Gastroesophageal sphincter (tissue), 4 donors: ENCODE measurements at regions not wholly inside any gene's neighbourhood (a gene's known extent, or its start where the extent isn't known, plus 50 kb on each side); places are given as distances from the start of the nearest gene placed in this dataset.

Source experiments
- ATAC-seq: fragments of 150-250 bp; one replicate; pipeline ENCODE4 v1.9.1; 2016; ENCODE audit warnings: mild to moderate bottlenecking, moderate library complexity
- H3K27ac ChIP-seq, 4 donors: fragments of 200-600 bp; sonication (generic) in 3 of 4; 1 replicate in 3 of 4; 2 replicates in 1 of 4; pipeline ENCODE4 v1.5.1; 2016 to 2019
- H3K27me3 ChIP-seq: fragments of 200-600 bp; sonication (generic); one replicate; pipeline ENCODE4 v1.5.1; 2019
- H3K36me3 ChIP-seq, 2 donors: fragments of 200-600 bp; sonication (generic); one replicate each; pipeline ENCODE4 v1.5.1; 2019; ENCODE audit warnings: control low read depth in 1 of 2
- H3K4me1 ChIP-seq, 3 donors: fragments of 200-600 bp; sonication (generic); 1 replicate in 2 of 3; 2 replicates in 1 of 3; pipeline ENCODE4 v1.5.1; 2016 to 2019; ENCODE audit warnings: control low read depth in 2 of 3
- H3K4me3 ChIP-seq, 2 donors: fragments of 200-600 bp; sonication (generic); one replicate each; pipeline ENCODE4 v1.5.1; 2019; ENCODE audit warnings: mild to moderate bottlenecking in 1 of 2, moderate library complexity in 1 of 2
- H3K9me3 ChIP-seq, 3 donors: fragments of 200-600 bp; sonication (generic); one replicate each; pipeline ENCODE4 v1.5.1; 2017 to 2019; ENCODE audit warnings: control low read depth in 2 of 3
- CTCF ChIP-seq, 4 experiments: fragments of 200-600 bp in 2 of 4; fragments of 450-650 bp in 2 of 4; sonication (generic) in 1 of 4; IDR thresholded peaks; one replicate each; pipeline ENCODE4 v1.5.1; 2017 to 2019; ENCODE audit warnings: antibody characterized with exemption in 4 of 4, mild to moderate bottlenecking in 2 of 4, moderate library complexity in 2 of 4
- EP300 ChIP-seq: sonication (generic); formaldehyde crosslinking; IDR thresholded peaks from one replicate; pipeline ENCODE4 v1.6.1; 2017; ENCODE audit warnings: antibody characterized with exemption, mild to moderate bottlenecking
- POLR2A ChIP-seq, 2 donors: fragments of 450-650 bp; IDR thresholded peaks; one replicate each; pipeline ENCODE4 v1.6.1; 2017; ENCODE audit warnings: antibody characterized with exemption in 2 of 2, mild to moderate bottlenecking in 2 of 2, moderate library complexity in 1 of 2
- POLR2AphosphoS5 ChIP-seq: sonication (generic); formaldehyde crosslinking; IDR thresholded peaks from one replicate; pipeline ENCODE4 v1.6.1; 2017; ENCODE audit warnings: antibody characterized with exemption
- WGBS, 2 donors: methylation state at CpG; one replicate each; pipeline ENCODE4 v1.1.5; 2018; ENCODE audit warnings: low coverage in 1 of 2; 5-methylcytosine and 5-hydroxymethylcytosine counted together

GRCh38 chr7:79622781-79623180 lies 169.3 kb upstream of the MAGI2 start:
- WGBS, 2 donors: 77 to 83% methylated on average over 1 of the region's 1 CpG
- no peak overlapping the region for H3K27ac ChIP-seq
- H3K27me3 ChIP-seq: no peaks in the 10 kb centered on the region
- H3K36me3 ChIP-seq: no peaks in the 10 kb centered on the region
- ATAC-seq: no peak
- H3K9me3 ChIP-seq: no peaks in the 10 kb centered on the region
- TF ChIP-seq POLR2A (IDR thresholded peaks at IDR 0.05) (no peak), EP300 (no peak), CTCF (IDR thresholded peaks at IDR 0.05) (no peak), POLR2AphosphoS5 (no peak)
- no peaks in the 10 kb centered on the region for H3K4me1 ChIP-seq
- H3K4me3 ChIP-seq: no peak overlapping the region

GRCh38 chr7:79620291-79620690 lies 166.8 kb upstream of the MAGI2 start:
- WGBS, 2 donors: 31% methylated on average over 1 of the region's 1 CpG; no CpG with 5 or more reads in 1 of the 2 donors
- TF ChIP-seq EP300 (no peak), CTCF (IDR thresholded peaks at IDR 0.05) (no peak), POLR2AphosphoS5 (no peak), POLR2A (IDR thresholded peaks at IDR 0.05) (no peak)
- Histone ChIP-seq H3K36me3 (no peaks in the 10 kb centered on the region), H3K9me3 (peaks cover 0 to 6% (median 0%) of the 10 kb centered on the region in 3 donors), H3K4me3 (no peak overlapping the region), H3K27ac (no peak overlapping the region), H3K27me3 (no peaks in the 10 kb centered on the region), H3K4me1 (no peaks in the 10 kb centered on the region)
- no peak for ATAC-seq

GRCh38 chr7:79619216-79619615 lies 165.7 kb upstream of the MAGI2 start:
- H3K27ac ChIP-seq: no peak overlapping the region
- ATAC-seq: no peak

GRCh38 chr7:79615871-79616640 lies 162.6 kb upstream of the MAGI2 start:
- no peak overlapping the region for H3K27ac ChIP-seq
- peaks cover 0 to 6% (median 0%) of the 10 kb centered on the region in 3 donors for H3K9me3 ChIP-seq
- 86 to 98% methylated on average over 5 to 6 of the region's 10 CpGs for WGBS, 2 donors
- no peaks in the 10 kb centered on the region for H3K27me3 ChIP-seq
- no peak overlapping the region for H3K4me3 ChIP-seq
- TF ChIP-seq POLR2A (IDR thresholded peaks at IDR 0.05): no peak
- TF ChIP-seq POLR2AphosphoS5: no peak
- no peak for TF ChIP-seq CTCF (IDR thresholded peaks at IDR 0.05)
- no peak for TF ChIP-seq EP300
- ATAC-seq: no peak
- H3K4me1 ChIP-seq: no peaks in the 10 kb centered on the region
- H3K36me3 ChIP-seq: no peaks in the 10 kb centered on the region

More at GRCh38 chr7:79619216-79619615, 165.7 kb upstream of the MAGI2 start:
- Histone ChIP-seq H3K36me3 (no peaks in the 10 kb centered on the region), H3K9me3 (peaks cover 0 to 6% (median 0%) of the 10 kb centered on the region in 3 donors), H3K27me3 (no peaks in the 10 kb centered on the region), H3K4me3 (no peak overlapping the region), H3K4me1 (no peaks in the 10 kb centered on the region)
- TF ChIP-seq POLR2A (IDR thresholded peaks at IDR 0.05) (no peak), EP300 (no peak), CTCF (IDR thresholded peaks at IDR 0.05) (no peak), POLR2AphosphoS5 (no peak)
- 96% methylated on average over 3 of the region's 3 CpGs for WGBS, 2 donors

- H3K27me3 ChIP-seq: no peaks in the 10 kb centered on the region
- no peak for TF ChIP-seq EP300
- TF ChIP-seq POLR2AphosphoS5: no peak
- H3K4me3 ChIP-seq: no peak overlapping the region
- no peaks in the 10 kb centered on the region for H3K36me3 ChIP-seq
- H3K9me3 ChIP-seq: peaks cover 0 to 6% (median 0%) of the 10 kb centered on the region in 3 donors
- no peaks in the 10 kb centered on the region for H3K4me1 ChIP-seq
- no peak for ATAC-seq
- no peak overlapping the region for H3K27ac ChIP-seq
- WGBS, 2 donors: 72 to 73% methylated on average over 3 of the region's 3 CpGs
Observed at GRCh38 chr7:79615466-79615865, 162.0 kb upstream of the MAGI2 start.
